Endothelial cell of umbilical vein (primary cell): ENCODE measurements at regions not wholly inside any gene's neighbourhood (a gene's known extent, or its start where the extent isn't known, plus 50 kb on each side); places are given as distances from the start of the nearest gene placed in this dataset.

Experiments
- BruUV-seq: library from RNA; stranded (reverse); fragments of 400-500 nt; replicated peaks from 2 replicates; lab custom pipeline; 2021; lab: Mats Ljungman, UMichigan
- CTCF ChIA-PET: fragments of 300-600, 350-600 bp; sonication (Branson Sonifier 250); formaldehyde crosslinking; loops from one replicate; lab custom pipeline; 2021; ENCODE audit warnings: antibody characterized with exemption, inconsistent platforms; lab: Charles Lee
- POLR2A ChIA-PET: fragments of 300-600, 350-600 bp; sonication (Branson Sonifier 250); formaldehyde crosslinking; loops from one replicate; lab custom pipeline; 2021; ENCODE audit warnings: antibody characterized with exemption, inconsistent platforms; lab: Charles Lee
- DNase-seq: peaks from one replicate; pipeline ENCODE4 v3.0.0-alpha.2; 2011; ENCODE audit warnings: low read depth, low spot score
- FAIRE-seq: peaks from 2 replicates; lab custom pipeline; 2011; peaks lifted over from hg19 to GRCh38; lab: Jason Lieb, UNC
- H2AFZ ChIP-seq: 2 replicates; pipeline ENCODE4 v1.6.0; 2012; ENCODE audit warnings: low read depth, low read length, control low read depth, inconsistent platforms
- H3K27ac ChIP-seq: 2 replicates; pipeline ENCODE4 v1.5.1; 2011; ENCODE audit warnings: low read depth, mild to moderate bottlenecking, control low read depth, low read length, moderate library complexity; ENCODE audit not compliant: insufficient read depth
- H3K27me3 ChIP-seq, 2 experiments: 2 replicates each; pipeline versions ENCODE4 v1.6.0 to v1.6.1; 2011; ENCODE audit warnings: low read length in 2 of 2, mixed read lengths in 1 of 2; ENCODE audit not compliant: control insufficient read depth in 2 of 2, insufficient read depth in 2 of 2
- H3K36me3 ChIP-seq, 2 experiments: 2 replicates in 1 of 2; 3 replicates in 1 of 2; pipeline ENCODE4 v1.5.1; 2011; ENCODE audit warnings: low read length in 2 of 2, mild to moderate bottlenecking in 1 of 2, moderate library complexity in 1 of 2; ENCODE audit not compliant: control insufficient read depth in 2 of 2, insufficient read depth in 2 of 2; ENCODE audit errors: extremely low read depth in 1 of 2
- H3K4me1 ChIP-seq: 3 replicates; pipeline ENCODE4 v1.5.1; 2011; ENCODE audit warnings: mild to moderate bottlenecking, low read length; ENCODE audit not compliant: control insufficient read depth, insufficient read depth; ENCODE audit errors: extremely low read depth
- H3K4me2 ChIP-seq: 2 replicates; pipeline ENCODE4 v1.6.1; 2011; ENCODE audit warnings: low read length, control low read depth, mixed read lengths; ENCODE audit not compliant: insufficient read depth
- H3K4me3 ChIP-seq, 3 experiments: fragments of 200-600 bp in 1 of 3; sonication (generic), shearing (Covaris generic) in 1 of 3; replicated peaks in 1 of 3; 2 replicates each; pipeline ENCODE4 v1.5.1; 2011 to 2016; ENCODE audit warnings: control low read depth in 3 of 3, low read length in 3 of 3, mild to moderate bottlenecking in 2 of 3, inconsistent platforms in 1 of 3, low read depth in 1 of 3, moderate library complexity in 1 of 3; ENCODE audit not compliant: insufficient read depth in 1 of 3
- H3K79me2 ChIP-seq: 2 replicates; pipeline ENCODE4 v1.6.0; 2012; ENCODE audit warnings: low read length, inconsistent platforms; ENCODE audit not compliant: control insufficient read depth, insufficient read depth
- H3K9ac ChIP-seq: replicated peaks from 2 replicates; pipeline ENCODE3; 2011; ENCODE audit warnings: low read length, control low read depth; ENCODE audit not compliant: insufficient read depth; ENCODE audit errors: extremely low read depth
- H3K9me1 ChIP-seq: replicated peaks from 3 replicates; pipeline ENCODE4 v1.6.0; 2011; ENCODE audit warnings: mild to moderate bottlenecking, low read length; ENCODE audit not compliant: control insufficient read depth, insufficient read depth; ENCODE audit errors: extremely low read depth
- H3K9me3 ChIP-seq: replicated peaks from 2 replicates; pipeline ENCODE4 v1.5.1; 2012; ENCODE audit warnings: low read length, inconsistent platforms; ENCODE audit not compliant: control insufficient read depth, insufficient read depth
- H4K20me1 ChIP-seq: replicated peaks from 2 replicates; pipeline ENCODE3; 2011; ENCODE audit warnings: mild to moderate bottlenecking, low read length; ENCODE audit not compliant: control insufficient read depth, insufficient read depth; ENCODE audit errors: extremely low read depth
- CTCF ChIP-seq, 2 donors: IDR thresholded peaks; 1 replicate in 1 of 2; 2 replicates in 1 of 2; pipeline ENCODE4 v1.5.1; 2011; ENCODE audit warnings: low read length in 2 of 2, mild to moderate bottlenecking in 2 of 2, moderate library complexity in 2 of 2, control low read depth in 1 of 2, inconsistent platforms in 1 of 2, low read depth in 1 of 2; ENCODE audit not compliant: insufficient read depth in 1 of 2; ENCODE audit errors: extremely low read depth in 1 of 2
- EZH2 ChIP-seq: IDR thresholded peaks from 2 replicates; pipeline ENCODE4 v1.6.1; 2012; ENCODE audit warnings: borderline replicate concordance, low read depth, mild to moderate bottlenecking, moderate library complexity, low read length, inconsistent platforms; ENCODE audit not compliant: severe bottlenecking
- FOS ChIP-seq: IDR thresholded peaks from 2 replicates; pipeline ENCODE4 v1.6.1; 2011; ENCODE audit warnings: mild to moderate bottlenecking, low read length, moderate library complexity, borderline replicate concordance; ENCODE audit not compliant: insufficient read depth
- GATA2 ChIP-seq: IDR thresholded peaks from 2 replicates; pipeline ENCODE4 v1.7.0; 2011; ENCODE audit warnings: low read depth, mild to moderate bottlenecking, moderate library complexity, mixed read lengths, low read length; ENCODE audit not compliant: insufficient read length, insufficient read depth
- JUN ChIP-seq: IDR thresholded peaks from 2 replicates; pipeline ENCODE4 v1.6.1; 2011; ENCODE audit warnings: borderline replicate concordance, low read depth; ENCODE audit not compliant: insufficient read length, insufficient read depth
- MAX ChIP-seq: IDR thresholded peaks from 2 replicates; pipeline ENCODE4 v1.6.1; 2011; ENCODE audit not compliant: insufficient read depth, insufficient read length
- MYC ChIP-seq: IDR thresholded peaks from one replicate; pipeline ENCODE4 v1.6.1; 2011; ENCODE audit warnings: mild to moderate bottlenecking, low read depth, low read length
- POLR2A ChIP-seq: IDR thresholded peaks from 2 replicates; pipeline ENCODE4 v1.6.1; 2012; ENCODE audit warnings: low read depth, mild to moderate bottlenecking, control low read depth, low read length
- POLR2AphosphoS5 ChIP-seq: IDR thresholded peaks from 2 replicates; pipeline ENCODE4 v1.6.1; 2012; ENCODE audit warnings: low read depth, mild to moderate bottlenecking, control low read depth, low read length, moderate library complexity; ENCODE audit not compliant: insufficient read depth
- dilution Hi-C: fragments of 300-500 bp; cut with MboI; formaldehyde crosslinking; loops from one replicate; pipeline ENCODE4 v1.15.0; 2019; ENCODE audit warnings: low sequenced_read_pairs; ENCODE audit not compliant: extremely low pct_ligation_motif_present
- intact Hi-C: fragments of 100-400 bp; cut with micrococcal nuclease; formaldehyde crosslinking; loops from one replicate; pipeline ENCODE4 v1.10.0; 2022

GRCh38 chr10:55266797-55267196 is 465.8 kb upstream of the PCDH15 start:
- Histone ChIP-seq H3K9me1 (peaks cover 2% of the 10 kb centered on the region), H3K9me3 (no peaks in the 10 kb centered on the region), H3K4me1 (no peaks in the 10 kb centered on the region), H4K20me1 (no peaks in the 10 kb centered on the region), H3K4me3 (no peak overlapping the region), H3K27me3 (peaks cover 0 to 2% of the 10 kb centered on the region in 2 experiments), H3K79me2 (no peaks in the 10 kb centered on the region), H3K9ac (no peak overlapping the region), H2AFZ (no peak overlapping the region), H3K36me3 (no peaks in the 10 kb centered on the region), H3K4me2 (no peak overlapping the region), H3K27ac (no peak overlapping the region)
- dilution Hi-C loops (no loop called here), intact Hi-C loops (loop anchor here (10.0 kb wide), 1 partner anchor 368 kb away; no protein-coding TSS in a partner anchor)
- no peak for TF ChIP-seq JUN
- TF ChIP-seq MAX: no peak
- TF ChIP-seq CTCF (IDR thresholded peaks at IDR 0.05; ENCODE audit: extremely low read depth in 1 of 2, insufficient read depth in 1 of 2, low read depth in 1 of 2, low read length in 2 of 2): no peak
- TF ChIP-seq MYC: no peak
- no peak for TF ChIP-seq GATA2
- no peak for TF ChIP-seq EZH2
- TF ChIP-seq POLR2AphosphoS5: no peak
- TF ChIP-seq FOS: no peak
- TF ChIP-seq POLR2A: no peak
- DNase-seq (no peak), FAIRE-seq (no peak)
- POLR2A ChIA-PET: no interaction called here
- CTCF ChIA-PET: interaction anchor here (1.0 kb wide), 1 partner anchor 144 kb away, joined by 3 read pairs; no protein-coding TSS in a partner anchor
- BruUV-seq: no TSS peak
